ENCODE measurements at regions not wholly inside any gene's neighbourhood (a gene's known extent, or its start where the extent isn't known, plus 50 kb on each side); places are given as distances from the start of the nearest gene placed in this dataset.
A peak's percentile ranks its signal among the peaks of the same experiment; 100 is the strongest.

DNA sequence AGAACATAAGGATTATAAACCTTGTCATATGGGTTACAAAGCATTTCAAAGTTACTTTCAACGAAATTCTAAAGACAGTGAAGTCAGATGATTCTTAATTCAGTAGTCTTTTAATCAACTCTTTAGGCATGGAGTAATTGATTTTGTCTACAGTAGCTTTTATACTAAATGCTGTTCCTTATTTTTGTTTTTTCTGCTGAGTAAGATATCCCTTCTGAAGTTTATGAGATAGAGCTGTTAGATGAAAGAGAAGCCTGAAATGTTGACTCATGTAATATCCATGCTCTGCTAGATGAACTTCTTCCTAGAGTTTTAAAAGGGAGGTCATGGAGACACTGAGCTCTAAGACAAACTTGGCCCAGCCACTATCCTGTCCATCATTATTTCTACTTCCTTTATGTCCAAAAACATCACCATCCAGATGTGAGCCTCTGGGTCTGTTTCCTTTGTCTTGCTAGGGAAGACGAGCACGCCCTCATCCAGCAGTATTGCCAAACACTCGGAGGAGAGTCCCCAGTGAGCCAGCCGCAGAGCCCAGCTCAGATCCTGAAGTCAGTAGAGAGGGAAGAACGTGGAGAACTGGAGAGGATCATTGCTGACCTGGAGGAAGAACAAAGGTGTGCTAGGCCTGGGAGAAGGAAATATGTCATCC is 550.3 kb downstream of the UTRN start:
- FAIRE-seq (peak; percentile 34), DNase-seq (no peak), ATAC-seq (no peak)
- H3K36me3 ChIP-seq = peaks cover 0 to 58% (median 0%) of the 10 kb centered on the region in 3 donors
- TF ChIP-seq, protein P1, sequence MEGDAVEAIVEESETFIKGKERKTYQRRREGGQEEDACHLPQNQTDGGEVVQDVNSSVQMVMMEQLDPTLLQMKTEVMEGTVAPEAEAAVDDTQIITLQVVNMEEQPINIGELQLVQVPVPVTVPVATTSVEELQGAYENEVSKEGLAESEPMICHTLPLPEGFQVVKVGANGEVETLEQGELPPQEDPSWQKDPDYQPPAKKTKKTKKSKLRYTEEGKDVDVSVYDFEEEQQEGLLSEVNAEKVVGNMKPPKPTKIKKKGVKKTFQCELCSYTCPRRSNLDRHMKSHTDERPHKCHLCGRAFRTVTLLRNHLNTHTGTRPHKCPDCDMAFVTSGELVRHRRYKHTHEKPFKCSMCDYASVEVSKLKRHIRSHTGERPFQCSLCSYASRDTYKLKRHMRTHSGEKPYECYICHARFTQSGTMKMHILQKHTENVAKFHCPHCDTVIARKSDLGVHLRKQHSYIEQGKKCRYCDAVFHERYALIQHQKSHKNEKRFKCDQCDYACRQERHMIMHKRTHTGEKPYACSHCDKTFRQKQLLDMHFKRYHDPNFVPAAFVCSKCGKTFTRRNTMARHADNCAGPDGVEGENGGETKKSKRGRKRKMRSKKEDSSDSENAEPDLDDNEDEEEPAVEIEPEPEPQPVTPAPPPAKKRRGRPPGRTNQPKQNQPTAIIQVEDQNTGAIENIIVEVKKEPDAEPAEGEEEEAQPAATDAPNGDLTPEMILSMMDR (IDR thresholded peaks at IDR 0.05) = no peak
- no peaks in the 10 kb centered on the region for H3K27me3 ChIP-seq
- no peak overlapping the region for H3K27ac ChIP-seq
- H3K9me3 ChIP-seq = no peaks in the 10 kb centered on the region
- intact Hi-C loops (cut with DNase I) = no loop called here
- WGBS, 2 donors = 92 to 94% methylated on average over 6 of the region's 6 CpGs
- no peak overlapping the region for H3K4me3 ChIP-seq
- H3K4me1 ChIP-seq = no peaks in the 10 kb centered on the region

DNA sequence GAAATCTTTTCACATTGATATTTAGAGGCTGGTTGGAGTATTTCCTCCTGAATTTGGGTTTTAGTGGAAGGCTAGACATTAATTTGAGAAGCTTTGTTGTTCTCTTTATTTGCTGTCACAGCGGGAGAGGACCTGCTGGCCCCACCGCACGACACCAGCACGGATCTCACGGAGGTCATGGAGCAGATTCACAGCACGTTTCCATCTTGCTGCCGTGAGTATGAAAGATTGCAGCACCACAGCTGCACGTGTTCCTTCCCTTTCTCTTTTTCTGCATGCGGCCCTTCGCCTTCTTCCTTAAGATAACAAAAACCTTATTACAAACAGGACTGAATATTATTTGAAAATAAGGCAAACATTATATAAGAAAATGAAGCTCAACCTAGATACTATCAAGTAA is 555.5 kb downstream of the UTRN start:
- intact Hi-C loops (cut with DNase I) = no loop called here
- FAIRE-seq (no peak), DNase-seq (no peak), ATAC-seq (no peak)
- TF ChIP-seq, protein P1 (IDR thresholded peaks at IDR 0.05) = no peak
- no peaks in the 10 kb centered on the region for H3K27me3 ChIP-seq
- H3K27ac ChIP-seq = no peak overlapping the region
- no peaks in the 10 kb centered on the region for H3K9me3 ChIP-seq
- WGBS, 2 donors = 90 to 95% methylated on average over 10 of the region's 10 CpGs
- H3K4me3 ChIP-seq = no peak overlapping the region
- no peaks in the 10 kb centered on the region for H3K4me1 ChIP-seq
- H3K36me3 ChIP-seq = peaks cover 0 to 57% (median 0%) of the 10 kb centered on the region in 3 donors

DNA sequence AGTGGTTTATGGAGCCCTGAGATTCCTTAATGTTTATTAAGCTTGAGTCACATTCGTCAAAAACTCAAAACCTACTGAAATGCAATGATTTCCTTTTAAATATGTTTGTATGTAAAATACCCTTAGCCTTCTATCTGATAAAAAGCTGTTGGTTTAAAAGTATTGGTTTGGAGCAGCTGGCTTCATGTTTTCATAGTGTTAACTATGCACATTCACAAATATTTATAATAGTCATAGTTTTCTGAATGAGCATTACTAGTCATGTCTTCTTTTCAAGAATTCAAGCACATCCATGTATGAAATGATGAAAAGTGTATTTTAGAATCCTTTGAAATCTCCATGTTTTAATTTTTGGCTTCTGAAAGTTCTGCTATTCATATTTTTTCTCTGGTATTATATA is 558.6 kb downstream of the UTRN start:
- Histone ChIP-seq H3K4me1 (no peaks in the 10 kb centered on the region), H3K4me3 (no peak overlapping the region), H3K27ac (no peak overlapping the region), H3K9me3 (no peaks in the 10 kb centered on the region), H3K27me3 (no peaks in the 10 kb centered on the region), H3K36me3 (peaks cover 0 to 29% (median 0%) of the 10 kb centered on the region in 3 donors)
- intact Hi-C loops (cut with DNase I) = no loop called here
- TF ChIP-seq, protein P1 (IDR thresholded peaks at IDR 0.05) = no peak
- DNase-seq (no peak), FAIRE-seq (no peak), ATAC-seq (no peak)
- WGBS, 2 donors = 87 to 90% methylated on average over 1 of the region's 1 CpG

DNA sequence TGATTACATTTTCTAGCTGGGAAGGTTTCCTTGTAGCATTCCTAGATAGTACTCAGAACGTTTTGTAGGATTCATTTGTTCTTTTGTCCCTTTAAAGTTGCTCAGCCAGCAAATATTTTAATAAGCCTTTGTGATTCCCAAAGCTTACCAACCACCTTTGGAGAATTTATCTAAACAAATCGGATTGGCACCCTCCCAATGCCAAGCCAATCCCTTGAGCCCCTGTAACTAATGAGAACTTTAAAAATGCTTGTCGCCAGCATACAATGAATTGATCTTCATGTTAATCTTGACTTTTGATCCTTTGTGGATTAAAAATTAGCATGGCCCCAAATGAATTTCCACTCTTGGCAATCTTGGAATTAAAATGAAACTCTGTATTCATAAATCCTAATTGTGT is 559.5 kb downstream of the UTRN start:
- ATAC-seq (no peak), DNase-seq (no peak), FAIRE-seq (no peak)
- peaks cover 0 to 21% (median 0%) of the 10 kb centered on the region in 3 donors for H3K36me3 ChIP-seq
- no peaks in the 10 kb centered on the region for H3K27me3 ChIP-seq
- H3K4me1 ChIP-seq = no peaks in the 10 kb centered on the region
- TF ChIP-seq, protein P1 (IDR thresholded peaks at IDR 0.05) = no peak
- 70 to 74% methylated on average over 3 of the region's 3 CpGs for WGBS, 2 donors
- intact Hi-C loops (cut with DNase I) = no loop called here
- H3K4me3 ChIP-seq = no peak overlapping the region
- H3K9me3 ChIP-seq = no peaks in the 10 kb centered on the region
- H3K27ac ChIP-seq = no peak overlapping the region

DNA sequence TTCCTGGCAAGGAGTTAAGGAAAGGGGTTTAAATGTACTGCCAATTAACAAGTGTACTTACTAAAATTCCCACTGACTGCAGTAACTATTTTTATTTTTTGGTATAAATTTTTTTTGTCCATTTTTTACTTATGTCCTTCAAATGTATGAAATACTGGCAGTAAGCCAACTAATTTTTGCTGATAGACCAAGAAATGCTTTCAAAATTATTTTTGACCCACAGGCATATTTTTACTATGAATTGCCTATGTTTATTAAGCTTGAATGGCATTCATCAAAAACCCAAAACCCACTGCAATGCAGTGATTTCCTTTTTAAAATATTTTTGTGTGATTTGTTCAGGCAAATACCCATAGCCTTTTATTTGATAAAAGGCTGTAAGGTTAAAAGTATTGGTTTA is 560.1 kb downstream of the UTRN start:
- H3K36me3 ChIP-seq = peaks cover 0 to 16% (median 0%) of the 10 kb centered on the region in 3 donors
- FAIRE-seq (no peak), ATAC-seq (no peak), DNase-seq (no peak)
- intact Hi-C loops (cut with DNase I) = no loop called here
- H3K9me3 ChIP-seq = no peaks in the 10 kb centered on the region
- no peak overlapping the region for H3K27ac ChIP-seq
- TF ChIP-seq, protein P1 (IDR thresholded peaks at IDR 0.05) = no peak
- no peaks in the 10 kb centered on the region for H3K27me3 ChIP-seq
- H3K4me1 ChIP-seq = no peaks in the 10 kb centered on the region
- no peak overlapping the region for H3K4me3 ChIP-seq
